ENCODE measurements at regions not wholly inside any gene's neighbourhood (a gene's known extent, or its start where the extent isn't known, plus 50 kb on each side); places are given as distances from the start of the nearest gene placed in this dataset.

- in situ Hi-C loops (cut with MboI; ENCODE audit: low sequenced_read_pairs, unreplicated experiment) = no loop called here
- DNase-seq (ENCODE audit: low spot score) = no peak
- no peak for TF ChIP-seq CTCF (IDR thresholded peaks at IDR 0.05; ENCODE audit: borderline replicate concordance, control extremely low read depth, extremely low read depth, insufficient read depth, missing control alignments)
Measured at GRCh38 chr16:77536809-77537208, 102.0 kb upstream of the ADAMTS18 start.

- in situ Hi-C loops (cut with MboI; ENCODE audit: low sequenced_read_pairs, unreplicated experiment) = no loop called here
- no peak for DNase-seq (ENCODE audit: low spot score)
- no peak for TF ChIP-seq CTCF (IDR thresholded peaks at IDR 0.05; ENCODE audit: borderline replicate concordance, control extremely low read depth, extremely low read depth, insufficient read depth, missing control alignments)
Measured at GRCh38 chr16:77539421-77540034, 104.7 kb upstream of the ADAMTS18 start.

- TF ChIP-seq CTCF (IDR thresholded peaks at IDR 0.05; ENCODE audit: borderline replicate concordance, control extremely low read depth, extremely low read depth, insufficient read depth, missing control alignments) = no peak
- no peak for DNase-seq (ENCODE audit: low spot score)
- in situ Hi-C loops (cut with MboI; ENCODE audit: low sequenced_read_pairs, unreplicated experiment) = no loop called here
Measured at GRCh38 chr16:77540646-77541045, 105.8 kb upstream of the ADAMTS18 start.

GRCh38 chr16:77541165-77541564, 106.3 kb upstream of the ADAMTS18 start:
- no peak for TF ChIP-seq CTCF (IDR thresholded peaks at IDR 0.05; ENCODE audit: borderline replicate concordance, control extremely low read depth, extremely low read depth, insufficient read depth, missing control alignments)
- no peak for DNase-seq (ENCODE audit: low spot score)
- in situ Hi-C loops (cut with MboI; ENCODE audit: low sequenced_read_pairs, unreplicated experiment) = no loop called here

GRCh38 chr16:77548151-77548550, 113.3 kb upstream of the ADAMTS18 start:
- in situ Hi-C loops (cut with MboI; ENCODE audit: low sequenced_read_pairs, unreplicated experiment) = no loop called here
- TF ChIP-seq CTCF (IDR thresholded peaks at IDR 0.05; ENCODE audit: borderline replicate concordance, control extremely low read depth, extremely low read depth, insufficient read depth, missing control alignments) = no peak
- no peak for DNase-seq (ENCODE audit: low spot score)

- DNase-seq (ENCODE audit: low spot score) = no peak
- in situ Hi-C loops (cut with MboI; ENCODE audit: low sequenced_read_pairs, unreplicated experiment) = no loop called here
- no peak for TF ChIP-seq CTCF (IDR thresholded peaks at IDR 0.05; ENCODE audit: borderline replicate concordance, control extremely low read depth, extremely low read depth, insufficient read depth, missing control alignments)
Measured at GRCh38 chr16:77548766-77549165, 113.9 kb upstream of the ADAMTS18 start.

Measured in GM13976 (cell line).